H9 (cell line): ENCODE measurements at regions not wholly inside any gene's neighbourhood (a gene's known extent, or its start where the extent isn't known, plus 50 kb on each side); places are given as distances from the start of the nearest gene placed in this dataset.

ENCODE experiments used
- DNase-seq: peaks from one replicate; pipeline ENCODE4 v3.0.0-alpha.2; 2017
- H2AFZ ChIP-seq: one replicate; pipeline ENCODE4 v1.6.1; 2013; ENCODE audit warnings: mild to moderate bottlenecking, low read length, control low read depth, moderate library complexity
- H2AK5ac ChIP-seq: 2 replicates; pipeline ENCODE4 v1.6.1; 2013; ENCODE audit warnings: low read length, control low read depth, mixed read lengths; ENCODE audit not compliant: insufficient read length
- H2BK120ac ChIP-seq: one replicate; pipeline ENCODE4 v1.6.1; 2013; ENCODE audit warnings: low read depth, mild to moderate bottlenecking, low read length, control low read depth, inconsistent platforms; ENCODE audit not compliant: poor library complexity, severe bottlenecking
- H2BK12ac ChIP-seq: 2 replicates; pipeline ENCODE4 v1.6.1; 2013; ENCODE audit warnings: low read length, control low read depth, mixed read lengths, low read depth; ENCODE audit not compliant: insufficient read length
- H2BK15ac ChIP-seq: 2 replicates; pipeline ENCODE4 v1.6.1; 2013; ENCODE audit warnings: low read depth, low read length, control low read depth
- H2BK20ac ChIP-seq: one replicate; pipeline ENCODE4 v1.6.1; 2013; ENCODE audit warnings: low read depth, mild to moderate bottlenecking, low read length, control low read depth, inconsistent platforms; ENCODE audit not compliant: poor library complexity, severe bottlenecking
- H2BK5ac ChIP-seq: 2 replicates; pipeline ENCODE4 v1.6.1; 2013; ENCODE audit warnings: low read length, control low read depth, mixed read lengths; ENCODE audit not compliant: insufficient read length
- H3K14ac ChIP-seq: 2 replicates; pipeline ENCODE4 v1.6.1; 2013; ENCODE audit warnings: low read length, control low read depth; ENCODE audit not compliant: insufficient read depth
- H3K18ac ChIP-seq: 2 replicates; pipeline ENCODE4 v1.6.1; 2013; ENCODE audit warnings: low read depth, mild to moderate bottlenecking, mixed read lengths, low read length, control low read depth; ENCODE audit not compliant: insufficient read length
- H3K23ac ChIP-seq: 2 replicates; pipeline ENCODE4 v1.6.1; 2013; ENCODE audit warnings: low read length, control low read depth, mixed read lengths, low read depth; ENCODE audit not compliant: insufficient read length
- H3K23me2 ChIP-seq: 2 replicates; pipeline ENCODE4 v1.6.1; 2013; ENCODE audit warnings: low read depth, mild to moderate bottlenecking, mixed read lengths, low read length, control low read depth; ENCODE audit not compliant: insufficient read length, poor library complexity, severe bottlenecking
- H3K27ac ChIP-seq: 2 replicates; pipeline ENCODE4 v1.5.1; 2013; ENCODE audit warnings: low read length, control low read depth, mixed read lengths, low read depth; ENCODE audit not compliant: insufficient read length
- H3K27me3 ChIP-seq: 2 replicates; pipeline ENCODE4 v1.6.1; 2013; ENCODE audit warnings: low read length, control low read depth, inconsistent platforms; ENCODE audit not compliant: insufficient read depth
- H3K4ac ChIP-seq: 2 replicates; pipeline ENCODE4 v1.6.1; 2013; ENCODE audit warnings: low read depth, mild to moderate bottlenecking, control low read depth, inconsistent platforms, low read length, moderate library complexity
- H3K4me1 ChIP-seq: 2 replicates; pipeline ENCODE4 v1.6.1; 2013; ENCODE audit warnings: low read length, control low read depth, inconsistent platforms; ENCODE audit not compliant: insufficient read depth
- H3K4me2 ChIP-seq: 2 replicates; pipeline ENCODE4 v1.6.1; 2013; ENCODE audit warnings: low read length, control low read depth, mixed read lengths; ENCODE audit not compliant: insufficient read length, insufficient read depth
- H3K56ac ChIP-seq: 2 replicates; pipeline ENCODE4 v1.6.1; 2013; ENCODE audit warnings: low read depth, mild to moderate bottlenecking, mixed read lengths, low read length, control low read depth; ENCODE audit not compliant: insufficient read length
- H3K79me1 ChIP-seq: 2 replicates; pipeline ENCODE4 v1.6.1; 2013; ENCODE audit warnings: low read depth, mild to moderate bottlenecking, moderate library complexity, low read length, control low read depth, inconsistent platforms; ENCODE audit not compliant: insufficient read depth, poor library complexity, severe bottlenecking
- H3K79me2 ChIP-seq: 2 replicates; pipeline ENCODE4 v1.6.1; 2013; ENCODE audit warnings: low read length, control low read depth, inconsistent platforms; ENCODE audit not compliant: insufficient read depth
- H3K9ac ChIP-seq: 2 replicates; pipeline ENCODE4 v1.6.1; 2013; ENCODE audit warnings: low read length, control low read depth, mixed read lengths; ENCODE audit not compliant: insufficient read length; ENCODE audit errors: extremely low read depth
- H3K9me3 ChIP-seq: one replicate; pipeline ENCODE4 v1.6.1; 2013; ENCODE audit warnings: low read depth, low read length, inconsistent platforms; ENCODE audit not compliant: control insufficient read depth
- H3T11ph ChIP-seq: one replicate; pipeline ENCODE4 v1.6.1; 2013; ENCODE audit warnings: mild to moderate bottlenecking, low read length, control low read depth, inconsistent platforms
- H4K20me1 ChIP-seq: one replicate; pipeline ENCODE4 v1.6.1; 2013; ENCODE audit not compliant: control insufficient read depth, insufficient read length, insufficient read depth
- H4K5ac ChIP-seq: 2 replicates; pipeline ENCODE4 v1.6.1; 2013; ENCODE audit warnings: low read depth, mild to moderate bottlenecking, mixed read lengths, low read length, control low read depth; ENCODE audit not compliant: insufficient read length
- H4K8ac ChIP-seq: replicated peaks from 2 replicates; pipeline ENCODE4 v1.6.1; 2013; ENCODE audit warnings: low read length, control low read depth, mixed read lengths, low read depth; ENCODE audit not compliant: insufficient read length
- H4K91ac ChIP-seq: 2 replicates; pipeline ENCODE4 v1.6.1; 2013; ENCODE audit warnings: low read depth, mild to moderate bottlenecking, moderate library complexity, mixed read lengths, low read length, control low read depth; ENCODE audit not compliant: insufficient read length
- H3K27ac Mint-ChIP-seq, 3 experiments: 2 replicates in 2 of 3; 3 replicates in 1 of 3; pipeline ENCODE4 v1.8.0; 2020 to 2021; ENCODE audit warnings: mixed read lengths in 3 of 3, mild to moderate bottlenecking in 1 of 3, moderate library complexity in 1 of 3
- H3K27me3 Mint-ChIP-seq: 2 replicates; pipeline ENCODE4 v1.8.0; 2021; ENCODE audit warnings: low read depth, mild to moderate bottlenecking, moderate library complexity, mixed read lengths
- H3K36me3 Mint-ChIP-seq, 3 experiments: 2 replicates in 2 of 3; 3 replicates in 1 of 3; pipeline ENCODE4 v1.8.0; 2020 to 2021; ENCODE audit warnings: low read depth in 3 of 3, mixed read lengths in 3 of 3; ENCODE audit not compliant: insufficient read depth in 1 of 3
- H3K4me1 Mint-ChIP-seq, 2 experiments: 2 replicates each; pipeline ENCODE4 v1.8.0; 2020; ENCODE audit warnings: mixed read lengths in 2 of 2
- H3K4me3 Mint-ChIP-seq, 2 experiments: 2 replicates in 1 of 2; 3 replicates in 1 of 2; pipeline ENCODE4 v1.8.0; 2020 to 2021; ENCODE audit warnings: mild to moderate bottlenecking in 2 of 2, mixed read lengths in 2 of 2, moderate library complexity in 1 of 2
- H3K9me3 Mint-ChIP-seq, 2 experiments: 2 replicates in 1 of 2; 3 replicates in 1 of 2; pipeline ENCODE4 v1.8.0; 2020; ENCODE audit warnings: mild to moderate bottlenecking in 2 of 2, mixed read lengths in 2 of 2, moderate library complexity in 1 of 2
- TF ChIP-seq, protein P1 (sequence below): fragments of 200-600 bp; sonication (generic); conservative IDR thresholded peaks from 3 replicates; pipeline ENCODE4 v1.8.0; 2021; ENCODE audit warnings: antibody characterized with exemption, mild to moderate bottlenecking

DNA sequence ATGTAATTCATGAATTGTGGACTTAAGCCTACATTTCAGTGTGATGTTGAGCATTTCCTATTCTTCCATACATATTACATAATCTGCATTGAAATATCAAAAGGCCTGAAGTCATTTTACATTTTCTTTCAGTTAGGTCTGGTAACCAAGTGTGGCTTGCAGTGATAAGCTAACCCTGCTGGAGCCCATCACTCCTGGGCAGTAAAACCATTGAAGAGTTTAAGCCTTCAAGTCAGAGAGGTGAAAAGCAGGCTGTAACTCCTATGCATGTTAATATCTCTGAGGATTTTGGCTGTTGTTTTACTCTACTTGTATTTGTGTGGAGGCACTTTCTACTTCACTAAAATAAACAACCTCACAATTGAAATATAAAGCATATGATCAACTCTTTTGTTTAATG is 248.8 kb downstream of the SLITRK5 start:
- no peak overlapping the region for H2BK120ac ChIP-seq
- H4K8ac ChIP-seq, result no peak overlapping the region
- Mint-ChIP-seq H3K4me1 (peaks cover 9 to 18% of the 10 kb centered on the region in 2 experiments), H3K36me3 (peaks cover 0 to 4% (median 2%) of the 10 kb centered on the region in 3 experiments; a peak in 3 of 7 replicates), H3K4me3 (no peak overlapping the region), H3K27ac (peak overlapping the region in 1 of 3 experiments; percentile 71; a peak in 1 of 7 replicates), H3K9me3 (no peaks in the 10 kb centered on the region; a peak in 4 of 5 replicates), H3K27me3 (no peaks in the 10 kb centered on the region)
- no peaks in the 10 kb centered on the region for H4K20me1 ChIP-seq
- H2BK12ac ChIP-seq, result no peak overlapping the region
- H3K18ac ChIP-seq, result no peak overlapping the region
- no peak for DNase-seq
- no peak overlapping the region for H3K14ac ChIP-seq
- H3K9ac ChIP-seq, result no peak overlapping the region
- H2BK5ac ChIP-seq, result no peak overlapping the region
- no peaks in the 10 kb centered on the region for H3K79me2 ChIP-seq
- H3K4me2 ChIP-seq, result no peak overlapping the region
- H3K4me1 ChIP-seq, result no peaks in the 10 kb centered on the region
- H4K91ac ChIP-seq, result no peak overlapping the region
- no peak overlapping the region for H3T11ph ChIP-seq
- H3K27ac ChIP-seq, result no peak overlapping the region
- no peak overlapping the region for H3K56ac ChIP-seq
- no peak overlapping the region for H2AFZ ChIP-seq
- H2BK20ac ChIP-seq, result no peak overlapping the region
- TF ChIP-seq, protein P1, sequence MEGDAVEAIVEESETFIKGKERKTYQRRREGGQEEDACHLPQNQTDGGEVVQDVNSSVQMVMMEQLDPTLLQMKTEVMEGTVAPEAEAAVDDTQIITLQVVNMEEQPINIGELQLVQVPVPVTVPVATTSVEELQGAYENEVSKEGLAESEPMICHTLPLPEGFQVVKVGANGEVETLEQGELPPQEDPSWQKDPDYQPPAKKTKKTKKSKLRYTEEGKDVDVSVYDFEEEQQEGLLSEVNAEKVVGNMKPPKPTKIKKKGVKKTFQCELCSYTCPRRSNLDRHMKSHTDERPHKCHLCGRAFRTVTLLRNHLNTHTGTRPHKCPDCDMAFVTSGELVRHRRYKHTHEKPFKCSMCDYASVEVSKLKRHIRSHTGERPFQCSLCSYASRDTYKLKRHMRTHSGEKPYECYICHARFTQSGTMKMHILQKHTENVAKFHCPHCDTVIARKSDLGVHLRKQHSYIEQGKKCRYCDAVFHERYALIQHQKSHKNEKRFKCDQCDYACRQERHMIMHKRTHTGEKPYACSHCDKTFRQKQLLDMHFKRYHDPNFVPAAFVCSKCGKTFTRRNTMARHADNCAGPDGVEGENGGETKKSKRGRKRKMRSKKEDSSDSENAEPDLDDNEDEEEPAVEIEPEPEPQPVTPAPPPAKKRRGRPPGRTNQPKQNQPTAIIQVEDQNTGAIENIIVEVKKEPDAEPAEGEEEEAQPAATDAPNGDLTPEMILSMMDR, result no peak
- no peak overlapping the region for H4K5ac ChIP-seq
- H2BK15ac ChIP-seq, result no peak overlapping the region
- no peak overlapping the region for H3K4ac ChIP-seq
- no peaks in the 10 kb centered on the region for H3K79me1 ChIP-seq
- H2AK5ac ChIP-seq, result no peak overlapping the region
- no peaks in the 10 kb centered on the region for H3K9me3 ChIP-seq
- H3K23ac ChIP-seq, result no peak overlapping the region
- H3K23me2 ChIP-seq, result no peaks in the 10 kb centered on the region
- H3K27me3 ChIP-seq, result no peaks in the 10 kb centered on the region
